Neural progenitor cell (in vitro differentiated cells): ENCODE measurements at regions not wholly inside any gene's neighbourhood (a gene's known extent, or its start where the extent isn't known, plus 50 kb on each side); places are given as distances from the start of the nearest gene placed in this dataset.

ENCODE experiments used
- DNase-seq: peaks from one replicate; pipeline ENCODE4 v3.0.0-alpha.2; 2016; ENCODE audit warnings: low spot score
- H2AFZ ChIP-seq: fragments of 200-600 bp; sonication (generic); replicated peaks from 2 replicates; pipeline ENCODE4 v1.6.1; 2016; ENCODE audit warnings: antibody characterized with exemption
- H3F3A ChIP-seq: fragments of 200-600 bp; sonication (generic); 2 replicates; pipeline ENCODE4 v1.6.1; 2016; ENCODE audit warnings: antibody characterized with exemption, low read depth
- H3K27ac ChIP-seq: fragments of 200-600 bp; sonication (generic); 2 replicates; pipeline ENCODE4 v1.5.1; 2016; ENCODE audit warnings: mild to moderate bottlenecking
- H3K27me3 ChIP-seq: fragments of 200-600 bp; sonication (generic); 2 replicates; pipeline ENCODE4 v1.6.1; 2016; ENCODE audit warnings: mild to moderate bottlenecking, moderate library complexity
- H3K36me3 ChIP-seq: fragments of 200-600 bp; sonication (generic); 2 replicates; pipeline ENCODE4 v1.5.1; 2016
- H3K4me1 ChIP-seq: fragments of 200-600 bp; sonication (generic); 2 replicates; pipeline ENCODE4 v1.6.1; 2016; ENCODE audit warnings: mixed run types
- H3K4me2 ChIP-seq: fragments of 200-600 bp; sonication (generic); 2 replicates; pipeline ENCODE4 v1.6.1; 2016
- H3K4me3 ChIP-seq: fragments of 200-600 bp; sonication (generic); 2 replicates; pipeline ENCODE4 v1.5.1; 2016
- H3K79me2 ChIP-seq: fragments of 200-600 bp; sonication (generic); 2 replicates; pipeline ENCODE4 v1.6.1; 2016; ENCODE audit warnings: low read depth
- H3K9ac ChIP-seq: fragments of 200-600 bp; sonication (generic); 2 replicates; pipeline ENCODE4 v1.6.1; 2016
- H3K9me3 ChIP-seq: fragments of 200-600 bp; sonication (generic); 2 replicates; pipeline ENCODE4 v1.5.1; 2016; ENCODE audit warnings: low read depth
- H4K20me1 ChIP-seq: fragments of 200-600 bp; sonication (generic); 2 replicates; pipeline ENCODE4 v1.6.1; 2016; ENCODE audit warnings: low read depth
- H3K27ac Mint-ChIP-seq: 3 replicates; pipeline ENCODE4 v1.8.0; 2021; ENCODE audit warnings: mixed read lengths
- H3K27me3 Mint-ChIP-seq: 2 replicates; pipeline ENCODE4 v1.8.0; 2022; ENCODE audit warnings: low read depth, mild to moderate bottlenecking, inconsistent platforms, moderate library complexity, mixed read lengths; ENCODE audit not compliant: insufficient read depth
- H3K36me3 Mint-ChIP-seq: 3 replicates; pipeline ENCODE4 v1.8.0; 2021; ENCODE audit warnings: mixed read lengths
- H3K4me1 Mint-ChIP-seq: 3 replicates; pipeline ENCODE4 v1.8.0; 2021; ENCODE audit warnings: mixed read lengths
- H3K4me3 Mint-ChIP-seq: 3 replicates; pipeline ENCODE4 v1.8.0; 2021; ENCODE audit warnings: mild to moderate bottlenecking, moderate library complexity, mixed read lengths
- H3K9me3 Mint-ChIP-seq: 3 replicates; pipeline ENCODE4 v1.8.0; 2020; ENCODE audit warnings: mixed read lengths
- EZH2 ChIP-seq: fragments of 200-600 bp; sonication (generic); IDR thresholded peaks from 2 replicates; pipeline ENCODE4 v1.6.1; 2017; ENCODE audit warnings: antibody characterized with exemption, mild to moderate bottlenecking, moderate library complexity
- EZH2phosphoT487 ChIP-seq: fragments of 200-600 bp; sonication (generic); IDR thresholded peaks from 2 replicates; pipeline ENCODE4 v1.6.1; 2017; ENCODE audit warnings: antibody characterized with exemption
- TF ChIP-seq, protein P1 (sequence below): fragments of 200-600 bp; sonication (generic); IDR thresholded peaks from 2 replicates; pipeline ENCODE4 v1.5.1; 2017; ENCODE audit warnings: antibody characterized with exemption, mild to moderate bottlenecking

- Mint-ChIP-seq H3K4me3 (no peak overlapping the region), H3K4me1 (no peaks in the 10 kb centered on the region), H3K27me3 (peaks cover 6% of the 10 kb centered on the region), H3K9me3 (no peaks in the 10 kb centered on the region), H3K27ac (no peak overlapping the region), H3K36me3 (no peaks in the 10 kb centered on the region)
- H3K79me2 ChIP-seq: no peaks in the 10 kb centered on the region
- H3K9ac ChIP-seq: no peak overlapping the region
- TF ChIP-seq EZH2phosphoT487 (no peak), EZH2 (no peak)
- TF ChIP-seq, protein P1, sequence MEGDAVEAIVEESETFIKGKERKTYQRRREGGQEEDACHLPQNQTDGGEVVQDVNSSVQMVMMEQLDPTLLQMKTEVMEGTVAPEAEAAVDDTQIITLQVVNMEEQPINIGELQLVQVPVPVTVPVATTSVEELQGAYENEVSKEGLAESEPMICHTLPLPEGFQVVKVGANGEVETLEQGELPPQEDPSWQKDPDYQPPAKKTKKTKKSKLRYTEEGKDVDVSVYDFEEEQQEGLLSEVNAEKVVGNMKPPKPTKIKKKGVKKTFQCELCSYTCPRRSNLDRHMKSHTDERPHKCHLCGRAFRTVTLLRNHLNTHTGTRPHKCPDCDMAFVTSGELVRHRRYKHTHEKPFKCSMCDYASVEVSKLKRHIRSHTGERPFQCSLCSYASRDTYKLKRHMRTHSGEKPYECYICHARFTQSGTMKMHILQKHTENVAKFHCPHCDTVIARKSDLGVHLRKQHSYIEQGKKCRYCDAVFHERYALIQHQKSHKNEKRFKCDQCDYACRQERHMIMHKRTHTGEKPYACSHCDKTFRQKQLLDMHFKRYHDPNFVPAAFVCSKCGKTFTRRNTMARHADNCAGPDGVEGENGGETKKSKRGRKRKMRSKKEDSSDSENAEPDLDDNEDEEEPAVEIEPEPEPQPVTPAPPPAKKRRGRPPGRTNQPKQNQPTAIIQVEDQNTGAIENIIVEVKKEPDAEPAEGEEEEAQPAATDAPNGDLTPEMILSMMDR: no peak
- no peaks in the 10 kb centered on the region for H3K4me1 ChIP-seq
- no peaks in the 10 kb centered on the region for H3K27me3 ChIP-seq
- H2AFZ ChIP-seq: no peak overlapping the region
- no peak for DNase-seq
- no peak overlapping the region for H3K27ac ChIP-seq
- no peaks in the 10 kb centered on the region for H3K36me3 ChIP-seq
- no peaks in the 10 kb centered on the region for H4K20me1 ChIP-seq
- no peak overlapping the region for H3K4me2 ChIP-seq
- H3K9me3 ChIP-seq: no peaks in the 10 kb centered on the region
- H3K4me3 ChIP-seq: no peak overlapping the region
- H3F3A ChIP-seq: no peaks in the 10 kb centered on the region
Observed at GRCh38 chr21:30943920-30944319, 62.5 kb upstream of the KRTAP11-1 start.

GRCh38 chr21:30943243-30943642 is 61.9 kb upstream of the KRTAP11-1 start:
- Mint-ChIP-seq H3K4me1 (no peaks in the 10 kb centered on the region), H3K9me3 (no peaks in the 10 kb centered on the region), H3K27me3 (peaks cover 6% of the 10 kb centered on the region), H3K27ac (no peak overlapping the region), H3K36me3 (no peaks in the 10 kb centered on the region), H3K4me3 (no peak overlapping the region)
- no peaks in the 10 kb centered on the region for H4K20me1 ChIP-seq
- no peaks in the 10 kb centered on the region for H3K36me3 ChIP-seq
- H3K27me3 ChIP-seq: no peaks in the 10 kb centered on the region
- no peaks in the 10 kb centered on the region for H3K9me3 ChIP-seq
- no peak overlapping the region for H3K4me2 ChIP-seq
- H3K4me3 ChIP-seq: no peak overlapping the region
- no peak overlapping the region for H2AFZ ChIP-seq
- H3K4me1 ChIP-seq: no peaks in the 10 kb centered on the region
- TF ChIP-seq, protein P1: no peak
- TF ChIP-seq EZH2phosphoT487 (no peak), EZH2 (no peak)
- H3K9ac ChIP-seq: no peak overlapping the region
- no peaks in the 10 kb centered on the region for H3F3A ChIP-seq
- H3K27ac ChIP-seq: no peak overlapping the region
- no peaks in the 10 kb centered on the region for H3K79me2 ChIP-seq
- no peak for DNase-seq

GRCh38 chr21:30942192-30942591 is 60.8 kb upstream of the KRTAP11-1 start:
- H3K36me3 Mint-ChIP-seq: no peaks in the 10 kb centered on the region
- H2AFZ ChIP-seq: no peak overlapping the region
- no peaks in the 10 kb centered on the region for H3K4me1 ChIP-seq
- no peaks in the 10 kb centered on the region for H3K79me2 ChIP-seq
- H3K4me3 Mint-ChIP-seq: no peak overlapping the region
- no peaks in the 10 kb centered on the region for H3K4me1 Mint-ChIP-seq
- no peaks in the 10 kb centered on the region for H3K9me3 ChIP-seq
- no peaks in the 10 kb centered on the region for H3K27me3 ChIP-seq
- H3K4me2 ChIP-seq: no peak overlapping the region
- no peak overlapping the region for H3K4me3 ChIP-seq
- no peak for TF ChIP-seq EZH2phosphoT487
- TF ChIP-seq, protein P1: no peak
- H3F3A ChIP-seq: no peaks in the 10 kb centered on the region
- H3K36me3 ChIP-seq: no peaks in the 10 kb centered on the region
- no peak overlapping the region for H3K9ac ChIP-seq
- H3K9me3 Mint-ChIP-seq: no peaks in the 10 kb centered on the region
- H3K27ac Mint-ChIP-seq: no peak overlapping the region
- H4K20me1 ChIP-seq: no peaks in the 10 kb centered on the region
- no peak for DNase-seq
- no peak overlapping the region for H3K27ac ChIP-seq
- H3K27me3 Mint-ChIP-seq: peaks cover 6% of the 10 kb centered on the region

DNA sequence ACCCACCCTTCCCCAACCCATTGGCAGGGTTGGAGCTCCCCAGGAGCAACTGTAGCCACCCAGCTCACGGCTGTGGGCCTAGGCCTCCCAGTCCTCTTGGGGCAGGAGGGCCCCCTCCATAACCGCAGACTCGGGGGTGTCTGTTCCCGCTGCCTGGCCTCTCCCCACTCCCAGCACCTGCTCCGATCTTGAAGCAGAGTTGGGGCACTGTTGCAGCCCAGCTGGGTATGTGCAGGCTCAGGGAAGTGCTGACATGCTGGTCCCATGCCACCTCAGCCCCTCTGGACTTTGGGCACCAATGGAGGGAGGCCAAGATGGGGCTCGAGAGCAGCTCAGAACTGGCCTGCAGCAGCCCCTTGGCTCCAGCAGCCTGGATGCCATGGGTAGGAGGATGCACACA is 54.8 kb upstream of the KRTAP11-1 start:
- Mint-ChIP-seq H3K36me3 (no peaks in the 10 kb centered on the region), H3K27ac (no peak overlapping the region), H3K4me1 (no peaks in the 10 kb centered on the region), H3K9me3 (no peaks in the 10 kb centered on the region), H3K27me3 (peaks cover 2% of the 10 kb centered on the region), H3K4me3 (no peak overlapping the region)
- Histone ChIP-seq H4K20me1 (no peaks in the 10 kb centered on the region), H3K27ac (no peak overlapping the region), H3K4me1 (no peaks in the 10 kb centered on the region), H3F3A (no peaks in the 10 kb centered on the region), H3K36me3 (no peaks in the 10 kb centered on the region), H3K4me3 (no peak overlapping the region), H3K9me3 (no peaks in the 10 kb centered on the region), H2AFZ (no peak overlapping the region), H3K4me2 (no peak overlapping the region), H3K9ac (no peak overlapping the region), H3K27me3 (no peaks in the 10 kb centered on the region), H3K79me2 (no peaks in the 10 kb centered on the region)
- TF ChIP-seq, protein P1: no peak
- TF ChIP-seq EZH2phosphoT487: no peak
- no peak for TF ChIP-seq EZH2
- no peak for DNase-seq
